OCI-LY7 (cell line): ENCODE measurements at regions not wholly inside any gene's neighbourhood (a gene's known extent, or its start where the extent isn't known, plus 50 kb on each side); places are given as distances from the start of the nearest gene placed in this dataset.

Experiments
- CTCF ChIP-seq: fragments of 200-600 bp; sonication (generic); conservative IDR thresholded peaks from 2 replicates; pipeline ENCODE4 v1.5.1; 2014; ENCODE audit warnings: mild to moderate bottlenecking, antibody characterized with exemption, low read length, moderate library complexity, mixed read lengths
- EZH2phosphoT487 ChIP-seq: fragments of 200-600 bp; sonication (generic); IDR thresholded peaks from 2 replicates; pipeline ENCODE4 v1.6.1; 2018; ENCODE audit warnings: low read depth, borderline replicate concordance, mild to moderate bottlenecking, mixed run types, antibody characterized with exemption, low read length, moderate library complexity, mixed read lengths

DNA sequence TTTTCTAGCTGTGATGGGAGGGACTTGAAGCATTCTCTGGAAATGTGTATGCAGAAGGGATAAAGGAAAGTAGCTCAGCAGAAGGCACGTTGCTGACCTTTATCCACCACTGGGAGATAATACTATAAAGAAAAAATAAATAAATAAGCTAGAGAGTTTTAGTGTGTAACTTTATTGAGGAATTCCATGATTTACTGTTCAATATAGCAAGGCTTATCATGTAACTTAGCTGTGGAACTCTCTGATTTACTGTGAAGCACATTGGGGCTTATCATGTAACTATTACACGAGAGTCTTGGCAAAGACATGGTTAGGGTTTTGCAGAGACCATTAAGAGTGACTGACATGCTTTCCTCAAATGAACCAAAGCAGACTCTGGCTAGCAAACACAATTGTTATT, 316.1 kb upstream of the SNX7 start:
- TF ChIP-seq CTCF (no peak), EZH2phosphoT487 (no peak)
